ENCODE measurements at regions not wholly inside any gene's neighbourhood (a gene's known extent, or its start where the extent isn't known, plus 50 kb on each side); places are given as distances from the start of the nearest gene placed in this dataset.

DNA sequence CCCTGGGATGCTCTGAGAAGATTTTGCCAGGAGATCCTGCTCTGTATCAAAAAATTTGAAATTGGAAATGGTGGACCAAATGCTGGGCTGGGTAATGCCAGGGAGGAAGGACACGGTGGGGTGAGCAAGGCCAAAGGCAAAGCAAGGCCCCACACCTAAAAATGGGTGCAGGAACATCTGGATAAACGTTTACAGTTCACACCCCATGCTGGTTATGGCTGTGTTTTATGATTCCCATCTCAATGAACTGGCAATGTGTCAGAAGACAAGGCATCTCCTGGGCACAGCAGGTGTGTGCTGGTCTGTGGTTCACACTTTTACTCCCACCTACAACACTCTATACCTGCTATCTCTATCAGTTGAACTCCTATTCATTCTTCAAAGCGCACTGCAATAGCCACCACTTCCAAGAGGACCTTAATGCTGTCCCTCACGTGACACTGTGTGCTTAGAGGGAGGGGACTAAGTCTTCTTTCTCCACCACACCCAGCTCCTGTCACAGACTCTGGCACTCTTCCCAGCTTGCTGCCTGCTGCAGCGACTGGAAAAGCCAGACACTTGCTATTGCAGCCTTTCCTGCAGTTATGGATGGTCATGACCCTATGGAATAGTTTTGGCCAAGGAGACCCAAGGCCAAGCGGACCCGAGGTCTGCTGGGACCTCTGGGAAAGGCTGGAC is 277.5 kb downstream of the CTTN start:
- H3K79me2 ChIP-seq (ENCODE audit: insufficient read depth, low read length) = no peaks in the 10 kb centered on the region
- no TSS peak for BruUV-seq (replicated peaks)
- TF ChIP-seq ZBTB33 (IDR thresholded peaks at IDR 0.05; ENCODE audit: extremely low read depth, insufficient replicate concordance, low read length) = no peak
- no peak for TF ChIP-seq REST (IDR thresholded peaks at IDR 0.05; ENCODE audit: low read depth)
- TF ChIP-seq MAX (IDR thresholded peaks at IDR 0.05) = no peak
- TF ChIP-seq CBX3 (IDR thresholded peaks at IDR 0.05; ENCODE audit: low read depth) = 0 out of 2 replicates have a peak, but pooled peaks have one; percentile 19
- no peak for TF ChIP-seq YY1 (IDR thresholded peaks at IDR 0.05; ENCODE audit: extremely low read depth, insufficient replicate concordance, low read depth, low read length)
- no peak for TF ChIP-seq ZFX (IDR thresholded peaks at IDR 0.05)
- no peak for TF ChIP-seq SIN3A (IDR thresholded peaks at IDR 0.05; ENCODE audit: low read depth)
- TF ChIP-seq, protein P1, sequence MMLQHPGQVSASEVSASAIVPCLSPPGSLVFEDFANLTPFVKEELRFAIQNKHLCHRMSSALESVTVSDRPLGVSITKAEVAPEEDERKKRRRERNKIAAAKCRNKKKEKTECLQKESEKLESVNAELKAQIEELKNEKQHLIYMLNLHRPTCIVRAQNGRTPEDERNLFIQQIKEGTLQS (IDR thresholded peaks at IDR 0.05) = no peak
- no peaks in the 10 kb centered on the region for H3K36me3 ChIP-seq (ENCODE audit: control insufficient read depth in 1 of 2, insufficient read depth in 2 of 2, low read length in 2 of 2)
- POLR2A ChIA-PET = no interaction called here
- CTCF ChIA-PET = no interaction called here
- intact Hi-C loops (cut with micrococcal nuclease) = no loop called here
- ATAC-seq = peak; percentile 62
- DNase-seq (ENCODE audit: low read depth, low spot score) = peak; percentile 12
- H2AFZ ChIP-seq (ENCODE audit: low read depth, low read length, poor library complexity, severe bottlenecking) = no peak overlapping the region
- no peaks in the 10 kb centered on the region for H3K9me3 ChIP-seq (ENCODE audit: control insufficient read depth in 1 of 2, insufficient read depth in 1 of 2, low read depth in 1 of 2, low read length in 2 of 2)
- no peak overlapping the region for H3K9ac ChIP-seq (ENCODE audit: low read length)
- no peaks in the 10 kb centered on the region for H4K20me1 ChIP-seq (ENCODE audit: insufficient read depth)
- RAD21 ChIA-PET (ENCODE audit: low non-redundant PET in 1 of 2, low total read pairs in 2 of 2, uncharacterized antibody in 2 of 2, unreplicated experiment in 2 of 2) = no interaction called here
- H3K27me3 ChIP-seq (ENCODE audit: insufficient read depth, low read length) = no peaks in the 10 kb centered on the region
- H3K4me3 ChIP-seq (replicated peaks in 1 of 2; ENCODE audit: low read depth in 1 of 2, low read length in 2 of 2) = no peak overlapping the region
- 0 out of 2 replicates have a peak overlapping the region, but pooled peaks have one; percentile 0 for H3K4me2 ChIP-seq (ENCODE audit: low read length)
- no peaks in the 10 kb centered on the region for H3K9me2 ChIP-seq (ENCODE audit: insufficient read depth)
- no peak overlapping the region for H3K27ac ChIP-seq (ENCODE audit: low read depth, low read length)
- H3K4me1 ChIP-seq (ENCODE audit: control insufficient read depth in 1 of 2, insufficient read depth in 2 of 2, low read length in 2 of 2) = peaks cover 0 to 8% of the 10 kb centered on the region in 2 experiments; a peak in 3 of 4 replicates
